ENCODE measurements at regions not wholly inside any gene's neighbourhood (a gene's known extent, or its start where the extent isn't known, plus 50 kb on each side); places are given as distances from the start of the nearest gene placed in this dataset.

DNA sequence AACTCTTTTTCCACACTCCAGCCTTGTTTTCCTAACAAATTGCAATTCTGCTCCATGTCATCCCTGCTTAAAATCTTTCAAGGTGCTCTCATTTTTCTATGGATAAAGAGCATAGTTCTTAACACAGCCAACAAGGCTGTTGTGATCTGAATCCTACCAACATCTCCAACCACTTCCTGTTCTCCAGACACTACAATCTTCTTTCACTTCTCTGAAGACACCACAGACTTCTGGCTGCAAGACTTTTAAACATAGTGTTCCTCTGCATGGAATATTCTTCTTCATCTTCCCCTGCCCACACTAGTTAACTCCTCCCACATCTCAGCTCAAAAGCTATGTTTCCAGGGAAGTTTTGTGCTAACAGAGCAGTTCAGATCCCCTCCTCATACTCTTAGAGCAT is 404.8 kb downstream of the MAN2A1 start:
- no peak overlapping the region for H3K4me3 ChIP-seq (ENCODE audit: low read depth, low read length)
- no peaks in the 10 kb centered on the region for H3K9me3 ChIP-seq (ENCODE audit: control insufficient read depth, insufficient read depth, low read length)
- H3K27me3 ChIP-seq (ENCODE audit: control insufficient read depth, insufficient read depth, low read length): no peaks in the 10 kb centered on the region
- H3K36me3 ChIP-seq (ENCODE audit: control insufficient read depth, insufficient read depth, low read length): no peaks in the 10 kb centered on the region
- H3K27ac ChIP-seq (ENCODE audit: low read depth, low read length): no peak overlapping the region
- H3K9ac ChIP-seq (ENCODE audit: low read depth, low read length): no peak overlapping the region
- H3K4me1 ChIP-seq (ENCODE audit: control insufficient read depth, insufficient read depth, low read length): no peaks in the 10 kb centered on the region

- no peak overlapping the region for H3K4me3 ChIP-seq (ENCODE audit: low read depth, low read length)
- no peaks in the 10 kb centered on the region for H3K36me3 ChIP-seq (ENCODE audit: control insufficient read depth, insufficient read depth, low read length)
- H3K9ac ChIP-seq (ENCODE audit: low read depth, low read length): no peak overlapping the region
- H3K4me1 ChIP-seq (ENCODE audit: control insufficient read depth, insufficient read depth, low read length): no peaks in the 10 kb centered on the region
- no peak overlapping the region for H3K27ac ChIP-seq (ENCODE audit: low read depth, low read length)
- no peaks in the 10 kb centered on the region for H3K27me3 ChIP-seq (ENCODE audit: control insufficient read depth, insufficient read depth, low read length)
- H3K9me3 ChIP-seq (ENCODE audit: control insufficient read depth, insufficient read depth, low read length): no peaks in the 10 kb centered on the region
Observed at GRCh38 chr5:110096419-110096818, 406.7 kb downstream of the MAN2A1 start.

DNA sequence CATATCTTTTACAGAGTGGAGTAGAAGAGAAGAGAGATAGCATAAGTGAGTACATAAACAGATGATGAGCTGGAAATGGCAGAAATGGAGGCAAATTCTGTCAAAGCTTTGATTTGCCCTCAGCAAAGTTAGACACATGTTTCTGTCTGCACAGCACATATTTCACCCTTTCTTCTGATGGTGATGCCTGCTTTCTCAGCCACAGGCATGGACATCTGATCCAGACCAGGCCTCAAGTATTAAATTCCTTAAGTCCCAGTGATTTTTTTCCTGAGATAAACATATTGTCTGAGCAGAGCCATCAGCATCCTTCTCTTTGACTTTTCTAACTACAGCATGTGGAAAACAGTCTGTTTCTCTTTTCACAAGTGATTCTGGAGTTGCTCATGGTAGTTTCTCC is 409.8 kb downstream of the MAN2A1 start:
- H3K9ac ChIP-seq (ENCODE audit: low read depth, low read length): no peak overlapping the region
- no peaks in the 10 kb centered on the region; the same call in 1 of the 2 replicates for H3K4me1 ChIP-seq (ENCODE audit: control insufficient read depth, insufficient read depth, low read length)
- H3K4me3 ChIP-seq (ENCODE audit: low read depth, low read length): no peak overlapping the region
- H3K27me3 ChIP-seq (ENCODE audit: control insufficient read depth, insufficient read depth, low read length): no peaks in the 10 kb centered on the region
- no peaks in the 10 kb centered on the region for H3K36me3 ChIP-seq (ENCODE audit: control insufficient read depth, insufficient read depth, low read length)
- H3K9me3 ChIP-seq (ENCODE audit: control insufficient read depth, insufficient read depth, low read length): no peaks in the 10 kb centered on the region
- H3K27ac ChIP-seq (ENCODE audit: low read depth, low read length): no peak overlapping the region

- no peaks in the 10 kb centered on the region for H3K27me3 ChIP-seq (ENCODE audit: control insufficient read depth, insufficient read depth, low read length)
- no peaks in the 10 kb centered on the region for H3K36me3 ChIP-seq (ENCODE audit: control insufficient read depth, insufficient read depth, low read length)
- H3K9me3 ChIP-seq (ENCODE audit: control insufficient read depth, insufficient read depth, low read length): no peaks in the 10 kb centered on the region
- no peak overlapping the region for H3K9ac ChIP-seq (ENCODE audit: low read depth, low read length)
- no peak overlapping the region for H3K4me3 ChIP-seq (ENCODE audit: low read depth, low read length)
- H3K27ac ChIP-seq (ENCODE audit: low read depth, low read length): no peak overlapping the region
- H3K4me1 ChIP-seq (ENCODE audit: control insufficient read depth, insufficient read depth, low read length): no peaks in the 10 kb centered on the region; the same call in 1 of the 2 replicates
Observed at GRCh38 chr5:110103081-110103480, 413.4 kb downstream of the MAN2A1 start.

DNA sequence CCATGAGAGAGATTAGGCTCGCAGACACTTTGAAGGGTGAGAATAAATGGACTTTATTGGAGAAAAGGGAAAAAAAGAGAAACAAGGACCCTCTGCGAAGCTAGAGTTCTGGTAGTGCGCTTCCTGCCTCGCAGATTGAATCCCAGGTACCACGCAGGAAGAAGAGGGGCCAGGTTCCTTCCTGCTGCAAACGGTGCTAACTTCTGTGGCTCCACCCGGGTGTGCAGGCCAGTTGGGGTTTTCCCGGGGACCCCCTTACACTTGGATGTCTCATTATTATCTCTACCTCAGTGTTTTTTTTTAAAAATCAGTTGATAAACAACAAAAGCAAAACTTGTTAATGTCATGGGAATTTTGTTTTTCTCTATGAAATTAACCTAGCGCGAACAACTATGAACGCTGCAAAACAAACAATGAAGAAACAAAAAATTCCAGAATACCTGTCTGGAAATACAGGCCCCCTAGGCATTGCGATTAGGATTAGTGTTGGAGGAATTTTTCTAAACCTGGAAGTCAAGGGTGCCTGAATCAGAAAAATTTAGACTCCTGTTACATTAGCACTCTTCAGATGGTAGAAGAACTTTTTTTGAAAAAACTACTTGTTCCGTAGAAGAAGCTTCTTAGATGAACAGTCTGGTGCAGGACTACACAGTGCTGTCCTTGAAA is 414.5 kb downstream of the MAN2A1 start:
- H3K27ac ChIP-seq (ENCODE audit: low read depth, low read length): no peak overlapping the region
- H3K9ac ChIP-seq (ENCODE audit: low read depth, low read length): no peak overlapping the region
- H3K27me3 ChIP-seq (ENCODE audit: control insufficient read depth, insufficient read depth, low read length): no peaks in the 10 kb centered on the region
- H3K9me3 ChIP-seq (ENCODE audit: control insufficient read depth, insufficient read depth, low read length): no peaks in the 10 kb centered on the region
- H3K4me1 ChIP-seq (ENCODE audit: control insufficient read depth, insufficient read depth, low read length): no peaks in the 10 kb centered on the region; the same call in 1 of the 2 replicates
- H3K4me3 ChIP-seq (ENCODE audit: low read depth, low read length): no peak overlapping the region
- no peaks in the 10 kb centered on the region for H3K36me3 ChIP-seq (ENCODE audit: control insufficient read depth, insufficient read depth, low read length)

DNA sequence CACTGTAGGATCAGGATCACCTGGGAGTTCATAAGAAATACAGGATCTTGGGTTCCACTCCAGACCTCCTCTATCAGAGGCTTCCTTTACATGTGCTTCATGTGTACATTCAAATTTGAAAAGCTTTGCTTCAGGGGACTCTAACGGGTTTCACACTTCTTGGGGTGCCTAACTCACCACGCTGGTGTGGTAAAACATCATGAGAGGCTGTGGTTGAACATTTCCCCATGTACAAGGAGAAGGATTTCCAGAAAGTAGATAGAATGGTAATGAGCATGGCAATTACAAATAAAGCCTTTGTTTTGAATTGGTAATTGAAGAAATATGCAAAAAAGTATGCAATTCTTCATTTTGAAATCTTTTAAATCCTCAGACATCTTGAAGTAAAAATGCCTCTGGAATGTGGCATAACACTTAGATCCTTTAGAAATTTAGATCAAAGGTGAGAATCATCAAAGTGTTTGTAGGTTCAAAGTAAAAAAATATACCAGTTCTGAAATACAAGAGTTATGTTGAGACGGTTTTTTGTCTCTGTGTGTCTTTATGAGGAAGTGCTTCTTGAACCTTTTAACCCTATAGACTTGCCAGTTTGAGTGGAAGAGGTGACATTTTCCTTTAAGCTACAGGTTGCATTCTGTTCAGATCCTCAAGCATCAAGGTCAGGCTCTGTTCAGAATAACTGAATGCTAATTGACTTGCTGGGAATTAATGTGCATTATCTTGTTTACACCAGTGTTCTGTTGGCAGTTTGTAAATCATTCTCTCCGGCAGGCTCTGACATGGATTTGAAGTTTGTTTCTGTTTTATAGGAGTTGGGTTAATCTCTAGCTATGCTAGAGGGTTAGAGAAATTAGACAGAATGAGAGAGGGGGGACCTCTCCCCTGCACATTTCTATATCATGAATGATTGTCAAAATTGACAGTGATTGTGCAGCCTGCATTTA is 415.3 kb downstream of the MAN2A1 start:
- H3K36me3 ChIP-seq (ENCODE audit: control insufficient read depth, insufficient read depth, low read length): no peaks in the 10 kb centered on the region
- no peaks in the 10 kb centered on the region; the same call in 1 of the 2 replicates for H3K4me1 ChIP-seq (ENCODE audit: control insufficient read depth, insufficient read depth, low read length)
- H3K4me3 ChIP-seq (ENCODE audit: low read depth, low read length): no peak overlapping the region
- H3K27ac ChIP-seq (ENCODE audit: low read depth, low read length): no peak overlapping the region
- no peaks in the 10 kb centered on the region for H3K9me3 ChIP-seq (ENCODE audit: control insufficient read depth, insufficient read depth, low read length)
- H3K27me3 ChIP-seq (ENCODE audit: control insufficient read depth, insufficient read depth, low read length): no peaks in the 10 kb centered on the region
- H3K9ac ChIP-seq (ENCODE audit: low read depth, low read length): no peak overlapping the region

- no peaks in the 10 kb centered on the region for H3K9me3 ChIP-seq (ENCODE audit: control insufficient read depth, insufficient read depth, low read length)
- no peaks in the 10 kb centered on the region for H3K27me3 ChIP-seq (ENCODE audit: control insufficient read depth, insufficient read depth, low read length)
- no peak overlapping the region for H3K4me3 ChIP-seq (ENCODE audit: low read depth, low read length)
- H3K4me1 ChIP-seq (ENCODE audit: control insufficient read depth, insufficient read depth, low read length): no peaks in the 10 kb centered on the region; the same call in 1 of the 2 replicates
- no peak overlapping the region for H3K9ac ChIP-seq (ENCODE audit: low read depth, low read length)
- no peaks in the 10 kb centered on the region for H3K36me3 ChIP-seq (ENCODE audit: control insufficient read depth, insufficient read depth, low read length)
- no peak overlapping the region for H3K27ac ChIP-seq (ENCODE audit: low read depth, low read length)
Observed at GRCh38 chr5:110105692-110106091, 416.0 kb downstream of the MAN2A1 start.

- Histone ChIP-seq H3K4me3 (ENCODE audit: low read depth, low read length) (no peak overlapping the region), H3K4me1 (ENCODE audit: control insufficient read depth, insufficient read depth, low read length) (no peaks in the 10 kb centered on the region; the same call in 1 of the 2 replicates), H3K36me3 (ENCODE audit: control insufficient read depth, insufficient read depth, low read length) (no peaks in the 10 kb centered on the region), H3K9me3 (ENCODE audit: control insufficient read depth, insufficient read depth, low read length) (no peaks in the 10 kb centered on the region), H3K27ac (ENCODE audit: low read depth, low read length) (no peak overlapping the region), H3K27me3 (ENCODE audit: control insufficient read depth, insufficient read depth, low read length) (no peaks in the 10 kb centered on the region), H3K9ac (ENCODE audit: low read depth, low read length) (no peak overlapping the region)
Observed at GRCh38 chr5:110106750-110107149, 417.0 kb downstream of the MAN2A1 start.

DNA sequence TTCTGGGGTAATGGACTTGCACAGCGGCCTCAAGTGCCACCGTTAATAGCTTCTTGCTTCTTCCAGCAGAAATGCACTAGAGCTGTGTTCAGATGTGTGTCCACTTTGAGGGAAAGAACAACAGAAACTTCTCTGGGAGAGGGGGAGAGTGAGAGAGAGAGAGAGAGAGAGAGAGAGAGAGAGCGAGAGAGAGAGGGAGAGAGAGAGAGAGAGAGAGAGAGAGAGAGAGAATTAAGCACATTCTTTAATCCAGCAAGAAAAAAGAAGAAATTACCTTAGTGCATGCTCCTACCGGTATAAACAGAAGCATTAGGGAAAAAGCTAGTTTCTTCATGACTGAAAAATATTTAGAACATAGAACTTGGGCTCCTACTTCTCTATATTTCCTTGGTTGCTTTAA is 418.8 kb downstream of the MAN2A1 start:
- Histone ChIP-seq H3K4me3 (ENCODE audit: low read depth, low read length) (no peak overlapping the region), H3K36me3 (ENCODE audit: control insufficient read depth, insufficient read depth, low read length) (no peaks in the 10 kb centered on the region), H3K9ac (ENCODE audit: low read depth, low read length) (no peak overlapping the region), H3K27me3 (ENCODE audit: control insufficient read depth, insufficient read depth, low read length) (no peaks in the 10 kb centered on the region), H3K9me3 (ENCODE audit: control insufficient read depth, insufficient read depth, low read length) (no peaks in the 10 kb centered on the region), H3K4me1 (ENCODE audit: control insufficient read depth, insufficient read depth, low read length) (no peaks in the 10 kb centered on the region), H3K27ac (ENCODE audit: low read depth, low read length) (no peak overlapping the region)

DNA sequence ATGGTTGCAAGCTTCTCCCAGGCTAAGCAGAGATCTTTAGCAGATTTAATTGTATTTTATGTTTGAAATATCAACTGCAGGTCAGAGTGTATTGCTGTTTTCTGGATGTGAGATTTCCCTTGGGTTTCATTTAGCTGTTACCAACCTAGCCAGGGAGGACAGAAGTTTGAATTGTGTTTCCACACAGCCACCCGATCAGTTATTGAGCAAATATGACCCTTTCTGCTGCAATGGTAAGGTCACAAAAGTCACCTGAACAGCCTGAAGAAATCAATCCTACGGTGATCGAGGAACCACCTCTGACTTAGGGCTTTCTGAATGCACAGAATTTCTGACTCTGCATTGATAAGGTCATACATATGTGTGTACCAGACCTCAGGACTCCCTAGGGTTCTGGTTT is 419.9 kb downstream of the MAN2A1 start:
- Histone ChIP-seq H3K27ac (ENCODE audit: low read depth, low read length) (no peak overlapping the region), H3K4me3 (ENCODE audit: low read depth, low read length) (no peak overlapping the region), H3K4me1 (ENCODE audit: control insufficient read depth, insufficient read depth, low read length) (no peaks in the 10 kb centered on the region), H3K9ac (ENCODE audit: low read depth, low read length) (no peak overlapping the region), H3K9me3 (ENCODE audit: control insufficient read depth, insufficient read depth, low read length) (no peaks in the 10 kb centered on the region), H3K27me3 (ENCODE audit: control insufficient read depth, insufficient read depth, low read length) (no peaks in the 10 kb centered on the region), H3K36me3 (ENCODE audit: control insufficient read depth, insufficient read depth, low read length) (no peaks in the 10 kb centered on the region)

DNA sequence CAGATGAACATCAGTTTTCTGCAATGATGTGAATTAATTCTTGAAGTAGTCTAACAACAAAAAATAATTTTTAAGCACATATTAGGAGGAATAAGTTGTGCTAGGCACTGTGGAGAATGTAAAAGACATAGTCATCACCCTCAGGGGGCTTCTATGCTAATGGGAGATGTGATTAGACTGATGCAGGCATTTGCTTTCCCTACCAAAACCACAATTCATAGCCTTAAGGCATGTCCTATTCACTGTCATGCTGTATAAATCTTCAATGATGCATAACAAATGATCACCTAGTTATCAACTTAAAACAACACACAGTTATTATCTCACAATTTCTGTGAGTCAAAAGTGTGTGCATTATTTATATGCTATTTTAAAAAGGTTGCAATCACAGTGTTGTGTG is 422.6 kb downstream of the MAN2A1 start:
- Histone ChIP-seq H3K4me1 (ENCODE audit: control insufficient read depth, insufficient read depth, low read length) (no peaks in the 10 kb centered on the region), H3K27me3 (ENCODE audit: control insufficient read depth, insufficient read depth, low read length) (no peaks in the 10 kb centered on the region), H3K4me3 (ENCODE audit: low read depth, low read length) (no peak overlapping the region), H3K27ac (ENCODE audit: low read depth, low read length) (no peak overlapping the region), H3K36me3 (ENCODE audit: control insufficient read depth, insufficient read depth, low read length) (no peaks in the 10 kb centered on the region), H3K9me3 (ENCODE audit: control insufficient read depth, insufficient read depth, low read length) (no peaks in the 10 kb centered on the region), H3K9ac (ENCODE audit: low read depth, low read length) (no peak overlapping the region)

All from HUES48 (cell line).